Left forelimb (tissue), 1 donor: ENCODE measurements at regions not wholly inside any gene's neighbourhood (a gene's known extent, or its start where the extent isn't known, plus 50 kb on each side); places are given as distances from the start of the nearest gene placed in this dataset.

Experiments used
- DNase-seq: peaks from one replicate; pipeline ENCODE4 v3.0.0-alpha.2; 2018; ENCODE audit warnings: low spot score

DNA sequence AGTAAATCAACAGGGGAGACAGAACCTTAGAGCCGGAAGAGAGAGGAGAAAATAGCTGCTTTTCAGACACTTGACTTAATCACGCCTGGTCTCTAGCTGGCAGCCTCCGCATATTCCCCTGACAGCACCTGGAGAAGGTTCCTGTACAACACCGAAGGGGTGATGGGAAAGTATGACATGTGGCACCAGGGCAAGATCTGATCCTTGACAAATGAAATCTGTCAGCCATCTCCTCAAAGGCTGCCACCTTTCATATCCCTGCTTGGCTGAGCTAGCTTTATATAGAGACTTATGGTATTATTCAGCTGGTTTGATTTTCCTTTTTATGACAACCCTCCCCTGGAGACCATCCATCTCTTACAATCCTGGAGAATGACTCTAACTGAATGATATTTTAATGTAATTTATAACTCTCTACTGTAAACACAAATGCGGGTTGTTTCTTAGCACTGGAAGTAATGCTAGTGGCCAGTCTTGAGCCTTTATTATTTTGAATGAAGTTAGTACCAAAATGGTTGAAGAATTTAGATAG, 1205.3 kb upstream of the CDH8 start:
- DNase-seq: no peak

DNA sequence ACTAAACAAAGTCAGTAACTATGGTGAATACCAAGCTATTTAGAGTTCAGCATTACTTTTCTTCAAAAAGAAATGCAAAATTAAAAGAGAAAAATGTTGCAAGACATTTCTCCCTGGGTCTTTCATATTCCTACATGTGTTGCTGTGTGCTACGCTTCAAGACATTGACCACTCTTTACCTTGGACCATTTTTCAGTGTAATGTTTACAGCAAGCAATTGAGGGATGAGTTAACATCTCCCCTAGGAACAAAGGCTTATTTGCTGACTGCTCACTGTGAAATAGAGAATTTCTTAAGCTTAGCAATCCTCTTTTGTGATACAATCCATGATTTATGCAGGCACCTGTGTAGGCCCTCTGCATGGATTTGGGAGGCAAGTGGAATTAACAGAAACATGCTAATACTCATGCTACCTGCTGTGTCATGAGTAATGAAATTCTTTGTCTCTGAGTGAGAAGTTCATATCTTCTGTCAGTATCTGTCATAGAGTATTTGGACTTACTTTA, 1202.9 kb upstream of the CDH8 start:
- no peak for DNase-seq

DNA sequence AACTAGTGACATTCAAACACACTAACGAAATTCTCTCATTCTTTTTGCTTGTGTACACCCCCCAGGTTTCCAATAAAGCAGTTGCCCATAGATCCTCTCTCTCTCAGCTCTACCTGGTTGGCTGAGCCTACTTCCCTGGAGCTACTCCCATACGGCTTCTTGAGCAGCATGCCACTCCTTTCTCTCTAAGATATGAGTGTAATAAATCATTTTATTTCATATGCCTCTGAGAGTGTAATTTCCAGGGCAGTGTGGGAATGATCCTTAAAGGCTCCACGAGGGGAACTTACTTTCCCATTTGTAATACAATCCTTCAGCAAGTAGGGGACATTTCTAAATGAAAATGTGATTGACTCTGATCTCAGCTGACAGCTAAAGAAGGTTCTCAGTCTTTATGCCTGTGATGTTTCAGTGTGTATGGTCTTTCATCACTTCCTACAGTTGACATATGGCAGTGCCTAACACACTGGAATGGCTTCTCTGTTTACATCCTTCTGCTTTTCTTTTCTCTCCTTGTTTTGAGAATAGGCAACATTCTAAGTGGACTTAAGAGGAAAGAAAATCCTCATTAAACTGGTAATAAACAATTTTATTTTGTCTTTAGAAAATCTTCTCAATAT, 1194.3 kb upstream of the CDH8 start:
- DNase-seq: no peak

DNA sequence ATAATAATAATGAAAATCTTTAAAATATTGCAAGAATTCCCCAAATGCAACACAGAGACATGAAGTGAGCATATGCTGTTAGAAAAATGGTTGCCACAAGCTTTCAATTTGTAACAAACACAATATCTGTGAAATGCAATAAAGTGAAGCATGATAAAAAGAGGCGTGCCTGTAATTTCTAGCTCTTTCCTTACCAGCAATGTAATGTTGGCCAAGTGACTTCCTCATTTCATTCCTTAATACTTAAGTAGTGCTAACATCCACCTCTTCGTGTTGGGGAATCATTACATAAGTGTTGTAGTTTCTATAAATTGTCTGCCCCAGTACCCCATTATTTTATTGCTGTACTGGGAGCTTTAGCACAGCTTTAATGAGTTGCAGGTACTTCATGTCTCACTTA, 1192.0 kb upstream of the CDH8 start:
- no peak for DNase-seq

GRCh38 chr16:63223851-63224250, 1187.6 kb upstream of the CDH8 start:
- DNase-seq: no peak

DNA sequence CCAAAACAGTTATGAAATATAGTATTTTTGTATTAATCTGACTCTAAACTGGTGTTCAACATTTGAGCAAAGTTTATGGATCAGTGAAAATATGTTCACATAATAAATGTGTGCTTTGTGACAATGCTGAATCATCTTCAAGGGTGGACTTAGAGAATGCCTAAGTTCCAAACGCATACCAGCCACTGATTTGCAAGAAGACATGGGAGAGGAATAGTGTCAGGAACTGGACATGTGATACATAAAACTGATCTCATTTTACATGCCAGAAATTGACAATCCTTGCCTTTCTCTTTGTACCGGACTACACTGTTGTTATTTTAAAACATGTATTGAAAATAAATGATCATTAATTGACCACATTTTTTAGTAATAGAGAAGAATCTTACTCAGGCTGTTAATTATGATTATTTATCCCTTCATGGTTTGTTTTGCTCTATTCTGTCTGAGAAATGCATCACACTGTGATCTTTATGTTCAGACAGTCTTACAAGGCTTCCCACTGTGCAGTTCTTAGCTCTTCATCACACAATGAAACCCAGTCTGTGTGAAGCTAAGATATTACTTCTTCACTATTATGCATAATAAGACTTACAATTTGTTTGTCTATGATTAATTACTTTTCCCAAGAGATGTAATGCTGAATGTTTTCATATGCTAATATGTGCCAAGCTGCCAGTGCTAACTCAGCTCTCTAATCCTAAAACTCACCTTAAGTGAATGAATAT, 1180.6 kb upstream of the CDH8 start:
- DNase-seq: no peak

- no peak for DNase-seq
Measured at GRCh38 chr16:63201851-63202250, 1165.6 kb upstream of the CDH8 start.

DNA sequence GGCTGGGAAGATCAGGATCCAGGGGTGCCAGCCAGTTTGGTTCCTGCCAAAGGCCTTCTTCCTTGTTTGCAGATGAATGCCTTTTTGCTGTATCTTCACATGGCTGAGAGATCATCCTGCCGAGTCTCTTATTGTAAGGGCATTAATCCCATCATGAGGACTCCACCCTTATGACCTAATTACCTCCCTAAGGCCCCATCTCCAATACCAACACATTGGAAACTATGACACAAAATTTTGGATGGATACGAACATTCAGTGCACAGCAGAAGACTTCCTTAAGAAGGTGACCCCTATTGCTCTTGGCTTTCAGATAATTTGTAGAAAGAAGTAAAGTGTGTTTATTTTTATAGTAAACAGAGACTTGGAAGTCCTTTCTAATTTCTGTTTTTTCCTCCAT, 1164.7 kb upstream of the CDH8 start:
- no peak for DNase-seq

GRCh38 chr16:63195336-63195735, 1159.1 kb upstream of the CDH8 start:
- DNase-seq: no peak

GRCh38 chr16:63192980-63193379, 1156.7 kb upstream of the CDH8 start:
- no peak for DNase-seq

DNA sequence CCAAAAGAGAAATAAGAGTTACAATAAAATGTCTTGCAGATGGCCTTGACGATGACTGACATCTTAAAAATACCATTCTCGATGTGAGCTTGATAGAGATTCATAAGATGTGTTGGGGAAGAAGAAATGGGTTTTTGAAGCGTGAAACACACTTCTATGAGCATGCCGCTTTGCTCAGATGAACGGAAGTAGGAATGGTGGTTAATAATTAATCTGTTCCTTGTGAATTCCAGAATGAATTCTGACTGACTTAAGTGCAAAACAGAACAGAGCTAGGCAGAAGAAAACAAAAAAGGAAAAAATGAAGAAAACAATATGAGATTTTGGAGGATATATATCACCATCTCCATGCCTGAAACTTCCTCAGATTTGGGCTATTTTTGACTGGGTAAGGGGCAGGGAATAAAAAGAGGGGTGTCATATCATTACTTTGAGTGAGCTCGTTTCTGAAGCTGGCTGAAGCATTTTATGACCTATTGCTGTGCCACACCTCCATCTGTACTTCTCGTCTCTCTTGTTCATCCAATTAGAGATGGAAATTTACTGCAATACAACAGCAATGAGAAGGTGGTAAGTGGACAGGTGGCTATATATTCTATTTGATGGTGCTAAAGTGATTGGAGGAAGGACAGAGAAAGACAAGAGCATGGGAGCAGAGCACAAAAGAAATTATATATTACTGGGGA, 1152.0 kb upstream of the CDH8 start:
- no peak for DNase-seq

DNA sequence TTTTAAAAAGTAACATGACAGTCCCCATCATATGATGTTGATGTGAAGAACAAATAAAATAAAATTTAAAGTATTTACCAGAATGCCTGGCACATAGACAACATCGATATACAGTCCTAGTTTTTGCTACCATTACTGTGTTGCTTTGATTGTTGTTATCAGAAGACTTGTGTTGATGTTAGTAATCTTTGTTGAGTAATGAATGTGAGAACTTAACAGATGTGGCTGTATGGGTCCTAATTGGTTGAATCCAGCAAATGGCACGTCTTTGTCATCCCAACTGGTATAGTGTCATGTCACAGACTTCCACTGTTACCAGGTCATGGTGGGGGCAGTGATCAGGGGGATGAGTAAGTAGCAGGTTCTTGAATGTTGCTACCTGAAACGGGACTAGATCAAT, 1151.4 kb upstream of the CDH8 start:
- no peak for DNase-seq

- DNase-seq: no peak
Measured at GRCh38 chr16:63185235-63185780, 1149.1 kb upstream of the CDH8 start.

- DNase-seq: no peak
Measured at GRCh38 chr16:63183743-63184142, 1147.5 kb upstream of the CDH8 start.

GRCh38 chr16:63175313-63175712, 1139.1 kb upstream of the CDH8 start:
- DNase-seq: no peak

DNA sequence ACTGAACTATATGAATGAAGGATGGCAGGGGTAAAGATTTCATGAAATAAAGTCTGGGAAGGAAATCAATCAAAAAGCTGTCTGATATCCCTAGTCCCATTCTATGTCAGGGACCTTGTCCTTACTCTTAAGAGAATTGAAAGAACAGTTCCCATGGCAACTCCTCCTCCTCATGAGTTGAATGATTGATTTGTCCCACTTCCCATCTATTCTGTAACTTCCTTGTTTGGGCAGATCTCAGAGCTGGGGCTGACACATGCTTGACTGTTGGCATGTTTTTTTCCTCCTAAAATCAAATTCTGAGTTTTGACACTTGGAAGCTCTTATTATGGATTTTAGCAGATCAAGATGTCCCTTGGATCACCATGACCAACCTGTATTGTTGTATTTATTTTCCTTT, 1138.6 kb upstream of the CDH8 start:
- no peak for DNase-seq

DNA sequence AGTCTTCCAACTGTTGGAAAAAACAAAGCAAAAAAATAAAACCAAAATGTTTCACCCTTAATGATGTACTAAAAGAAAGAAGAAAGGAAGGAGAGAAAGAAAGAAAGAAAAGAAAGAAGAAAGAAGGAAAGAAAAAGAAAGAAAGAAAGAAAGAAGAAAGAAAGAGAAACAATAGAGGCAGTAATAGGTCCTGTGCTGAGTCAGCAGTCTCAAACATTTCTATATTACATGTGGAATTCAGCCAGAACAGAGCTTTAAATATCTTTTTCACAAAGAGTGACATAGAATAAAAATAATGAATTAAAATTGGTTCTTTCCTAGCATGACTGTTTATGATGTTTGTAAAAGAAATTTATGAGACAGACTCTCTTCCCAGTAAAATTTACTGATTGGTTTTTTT, 1135.3 kb upstream of the CDH8 start:
- DNase-seq: no peak

GRCh38 chr16:63169100-63169499, 1132.9 kb upstream of the CDH8 start:
- no peak for DNase-seq

DNA sequence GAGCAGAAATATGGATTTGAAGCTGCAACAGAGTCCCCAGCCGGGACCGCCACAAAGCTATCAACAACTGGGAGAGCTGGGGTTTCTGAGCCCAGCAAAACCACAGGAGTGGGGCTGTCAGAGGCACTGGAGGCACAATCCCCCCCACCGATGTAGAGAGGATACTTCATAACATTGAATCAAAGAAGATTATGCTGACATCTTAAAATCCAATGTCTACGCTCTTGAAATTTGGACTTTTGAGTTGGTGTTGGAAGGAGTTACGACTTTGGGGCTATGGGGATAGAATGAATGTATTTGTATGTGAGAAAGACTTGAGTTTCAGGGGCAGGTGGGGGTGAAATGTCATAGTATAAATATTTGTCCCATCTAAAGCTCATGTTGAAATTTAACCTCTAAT, 1121.6 kb upstream of the CDH8 start:
- no peak for DNase-seq

DNA sequence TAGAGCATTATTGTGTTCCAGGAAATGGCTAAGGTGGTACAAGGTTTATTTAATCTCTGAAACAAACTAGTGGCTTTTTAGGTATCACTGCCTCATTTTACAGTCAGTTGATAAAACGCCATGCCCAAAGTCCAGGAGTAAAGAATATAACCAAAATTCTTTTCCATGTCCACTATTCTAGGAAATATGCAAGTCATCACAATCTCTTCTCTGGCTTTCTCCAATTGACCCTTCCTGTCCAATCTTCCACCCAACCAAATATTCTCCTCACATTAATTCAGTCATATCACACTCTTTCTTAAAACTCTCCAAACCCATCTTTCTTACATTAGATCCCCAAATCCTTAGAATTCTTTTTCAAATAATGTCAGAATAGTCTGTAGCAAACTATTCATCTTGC, 1110.0 kb upstream of the CDH8 start:
- no peak for DNase-seq

DNA sequence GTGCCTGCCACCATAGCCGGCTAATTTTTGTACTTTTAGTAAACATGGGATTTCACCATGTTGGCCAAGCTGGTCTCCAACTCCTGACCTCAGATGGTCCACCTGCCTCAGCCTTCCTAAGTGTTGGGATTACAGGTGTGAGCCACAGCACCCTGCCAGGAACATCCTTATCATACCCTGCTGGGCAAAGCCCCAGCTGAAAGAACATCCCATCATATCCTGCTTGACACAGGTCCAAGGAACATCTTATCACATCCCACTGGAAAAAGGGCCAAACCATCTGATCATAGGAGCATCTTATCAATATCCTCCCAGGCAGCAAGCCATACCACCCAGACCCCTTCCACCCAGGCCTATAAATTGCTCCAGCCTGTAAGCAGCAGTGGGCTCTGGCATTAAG, 1109.2 kb upstream of the CDH8 start:
- no peak for DNase-seq

DNA sequence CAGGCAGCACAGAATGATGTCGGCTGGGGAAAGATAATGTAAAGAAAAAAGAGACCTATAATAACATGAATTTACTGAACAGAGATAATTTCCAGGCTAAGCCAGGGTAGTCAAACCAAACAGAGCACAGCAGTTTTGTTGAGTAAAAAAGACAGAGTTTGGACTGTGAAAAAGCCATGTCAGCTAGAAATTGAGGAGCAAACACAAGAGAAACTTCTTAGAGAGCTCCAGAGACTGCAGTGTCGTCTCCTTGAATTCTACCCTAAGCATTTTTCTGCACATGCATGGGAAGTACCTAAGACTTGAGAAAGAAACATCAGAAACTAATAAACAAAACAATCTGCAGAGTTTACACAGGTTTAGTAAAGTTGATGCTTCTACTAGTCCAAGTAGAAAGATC, 1098.8 kb upstream of the CDH8 start:
- DNase-seq: no peak

- DNase-seq: no peak
Measured at GRCh38 chr16:63131503-63131902, 1095.3 kb upstream of the CDH8 start.
